ENCODE measurements at regions not wholly inside any gene's neighbourhood (a gene's known extent, or its start where the extent isn't known, plus 50 kb on each side); places are given as distances from the start of the nearest gene placed in this dataset.

GRCh38 chr2:144824306-144825080 lies 304.6 kb upstream of the ZEB2 start:
- Histone ChIP-seq H3K27ac (ENCODE audit: low read depth, low read length) (no peak overlapping the region), H3K27me3 (ENCODE audit: control insufficient read depth, insufficient read depth, low read length) (no peaks in the 10 kb centered on the region), H3K9ac (ENCODE audit: low read depth, low read length) (no peak overlapping the region), H3K36me3 (ENCODE audit: control insufficient read depth, insufficient read depth, low read length) (no peaks in the 10 kb centered on the region), H3K4me3 (ENCODE audit: low read depth, low read length) (no peak overlapping the region), H3K9me3 (ENCODE audit: control insufficient read depth, insufficient read depth, low read length) (no peaks in the 10 kb centered on the region), H3K4me1 (ENCODE audit: control insufficient read depth, insufficient read depth, low read length) (no peaks in the 10 kb centered on the region)

GRCh38 chr2:144822966-144823365 lies 303.0 kb upstream of the ZEB2 start:
- no peak overlapping the region for H3K9ac ChIP-seq (ENCODE audit: low read depth, low read length)
- no peaks in the 10 kb centered on the region for H3K36me3 ChIP-seq (ENCODE audit: control insufficient read depth, insufficient read depth, low read length)
- H3K4me3 ChIP-seq (ENCODE audit: low read depth, low read length), result no peak overlapping the region
- no peak overlapping the region for H3K27ac ChIP-seq (ENCODE audit: low read depth, low read length)
- H3K9me3 ChIP-seq (ENCODE audit: control insufficient read depth, insufficient read depth, low read length), result no peaks in the 10 kb centered on the region
- H3K4me1 ChIP-seq (ENCODE audit: control insufficient read depth, insufficient read depth, low read length), result no peaks in the 10 kb centered on the region
- no peaks in the 10 kb centered on the region for H3K27me3 ChIP-seq (ENCODE audit: control insufficient read depth, insufficient read depth, low read length)

GRCh38 chr2:144812288-144812687 lies 292.4 kb upstream of the ZEB2 start:
- Histone ChIP-seq H3K4me1 (ENCODE audit: control insufficient read depth, insufficient read depth, low read length) (peaks cover 6% of the 10 kb centered on the region; the same call in 1 of the 2 replicates), H3K27ac (ENCODE audit: low read depth, low read length) (no peak overlapping the region), H3K9me3 (ENCODE audit: control insufficient read depth, insufficient read depth, low read length) (no peaks in the 10 kb centered on the region), H3K36me3 (ENCODE audit: control insufficient read depth, insufficient read depth, low read length) (no peaks in the 10 kb centered on the region), H3K4me3 (ENCODE audit: low read depth, low read length) (no peak overlapping the region), H3K9ac (ENCODE audit: low read depth, low read length) (no peak overlapping the region), H3K27me3 (ENCODE audit: control insufficient read depth, insufficient read depth, low read length) (no peaks in the 10 kb centered on the region)

GRCh38 chr2:144801766-144802165 lies 281.8 kb upstream of the ZEB2 start:
- no peaks in the 10 kb centered on the region for H3K4me1 ChIP-seq (ENCODE audit: control insufficient read depth, insufficient read depth, low read length)
- H3K36me3 ChIP-seq (ENCODE audit: control insufficient read depth, insufficient read depth, low read length), result no peaks in the 10 kb centered on the region
- H3K4me3 ChIP-seq (ENCODE audit: low read depth, low read length), result no peak overlapping the region
- no peak overlapping the region for H3K9ac ChIP-seq (ENCODE audit: low read depth, low read length)
- H3K27ac ChIP-seq (ENCODE audit: low read depth, low read length), result no peak overlapping the region
- no peaks in the 10 kb centered on the region for H3K27me3 ChIP-seq (ENCODE audit: control insufficient read depth, insufficient read depth, low read length)
- H3K9me3 ChIP-seq (ENCODE audit: control insufficient read depth, insufficient read depth, low read length), result no peaks in the 10 kb centered on the region

- Histone ChIP-seq H3K4me1 (ENCODE audit: control insufficient read depth, insufficient read depth, low read length) (no peaks in the 10 kb centered on the region), H3K9ac (ENCODE audit: low read depth, low read length) (no peak overlapping the region), H3K9me3 (ENCODE audit: control insufficient read depth, insufficient read depth, low read length) (no peaks in the 10 kb centered on the region), H3K27me3 (ENCODE audit: control insufficient read depth, insufficient read depth, low read length) (no peaks in the 10 kb centered on the region), H3K36me3 (ENCODE audit: control insufficient read depth, insufficient read depth, low read length) (no peaks in the 10 kb centered on the region), H3K27ac (ENCODE audit: low read depth, low read length) (no peak overlapping the region), H3K4me3 (ENCODE audit: low read depth, low read length) (no peak overlapping the region)
Observed at GRCh38 chr2:144801325-144801724, 281.4 kb upstream of the ZEB2 start.

GRCh38 chr2:144798989-144799388 lies 279.1 kb upstream of the ZEB2 start:
- H3K4me1 ChIP-seq (ENCODE audit: control insufficient read depth, insufficient read depth, low read length), result no peaks in the 10 kb centered on the region
- H3K27ac ChIP-seq (ENCODE audit: low read depth, low read length), result no peak overlapping the region
- no peaks in the 10 kb centered on the region for H3K9me3 ChIP-seq (ENCODE audit: control insufficient read depth, insufficient read depth, low read length)
- no peaks in the 10 kb centered on the region for H3K27me3 ChIP-seq (ENCODE audit: control insufficient read depth, insufficient read depth, low read length)
- H3K36me3 ChIP-seq (ENCODE audit: control insufficient read depth, insufficient read depth, low read length), result no peaks in the 10 kb centered on the region
- no peak overlapping the region for H3K9ac ChIP-seq (ENCODE audit: low read depth, low read length)
- H3K4me3 ChIP-seq (ENCODE audit: low read depth, low read length), result no peak overlapping the region

- Histone ChIP-seq H3K27me3 (ENCODE audit: control insufficient read depth, insufficient read depth, low read length) (no peaks in the 10 kb centered on the region), H3K9ac (ENCODE audit: low read depth, low read length) (no peak overlapping the region), H3K9me3 (ENCODE audit: control insufficient read depth, insufficient read depth, low read length) (no peaks in the 10 kb centered on the region), H3K36me3 (ENCODE audit: control insufficient read depth, insufficient read depth, low read length) (no peaks in the 10 kb centered on the region), H3K27ac (ENCODE audit: low read depth, low read length) (no peak overlapping the region), H3K4me3 (ENCODE audit: low read depth, low read length) (no peak overlapping the region), H3K4me1 (ENCODE audit: control insufficient read depth, insufficient read depth, low read length) (no peaks in the 10 kb centered on the region)
Observed at GRCh38 chr2:144798034-144798433, 278.1 kb upstream of the ZEB2 start.

GRCh38 chr2:144796936-144797335 lies 277.0 kb upstream of the ZEB2 start:
- no peak overlapping the region for H3K27ac ChIP-seq (ENCODE audit: low read depth, low read length)
- no peak overlapping the region for H3K4me3 ChIP-seq (ENCODE audit: low read depth, low read length)
- H3K9me3 ChIP-seq (ENCODE audit: control insufficient read depth, insufficient read depth, low read length), result no peaks in the 10 kb centered on the region
- H3K9ac ChIP-seq (ENCODE audit: low read depth, low read length), result no peak overlapping the region
- H3K4me1 ChIP-seq (ENCODE audit: control insufficient read depth, insufficient read depth, low read length), result no peaks in the 10 kb centered on the region
- no peaks in the 10 kb centered on the region for H3K36me3 ChIP-seq (ENCODE audit: control insufficient read depth, insufficient read depth, low read length)
- H3K27me3 ChIP-seq (ENCODE audit: control insufficient read depth, insufficient read depth, low read length), result no peaks in the 10 kb centered on the region

- Histone ChIP-seq H3K9me3 (ENCODE audit: control insufficient read depth, insufficient read depth, low read length) (no peaks in the 10 kb centered on the region), H3K36me3 (ENCODE audit: control insufficient read depth, insufficient read depth, low read length) (no peaks in the 10 kb centered on the region), H3K4me3 (ENCODE audit: low read depth, low read length) (no peak overlapping the region), H3K27me3 (ENCODE audit: control insufficient read depth, insufficient read depth, low read length) (no peaks in the 10 kb centered on the region), H3K9ac (ENCODE audit: low read depth, low read length) (no peak overlapping the region), H3K4me1 (ENCODE audit: control insufficient read depth, insufficient read depth, low read length) (no peaks in the 10 kb centered on the region), H3K27ac (ENCODE audit: low read depth, low read length) (no peak overlapping the region)
Observed at GRCh38 chr2:144796164-144796563, 276.2 kb upstream of the ZEB2 start.

- no peak overlapping the region for H3K9ac ChIP-seq (ENCODE audit: low read depth, low read length)
- no peaks in the 10 kb centered on the region for H3K27me3 ChIP-seq (ENCODE audit: control insufficient read depth, insufficient read depth, low read length)
- H3K9me3 ChIP-seq (ENCODE audit: control insufficient read depth, insufficient read depth, low read length), result no peaks in the 10 kb centered on the region
- H3K4me3 ChIP-seq (ENCODE audit: low read depth, low read length), result no peak overlapping the region
- H3K27ac ChIP-seq (ENCODE audit: low read depth, low read length), result no peak overlapping the region
- no peaks in the 10 kb centered on the region for H3K36me3 ChIP-seq (ENCODE audit: control insufficient read depth, insufficient read depth, low read length)
- no peaks in the 10 kb centered on the region for H3K4me1 ChIP-seq (ENCODE audit: control insufficient read depth, insufficient read depth, low read length)
Observed at GRCh38 chr2:144785253-144785652, 265.3 kb upstream of the ZEB2 start.

- H3K27me3 ChIP-seq (ENCODE audit: control insufficient read depth, insufficient read depth, low read length), result no peaks in the 10 kb centered on the region
- no peaks in the 10 kb centered on the region for H3K9me3 ChIP-seq (ENCODE audit: control insufficient read depth, insufficient read depth, low read length)
- H3K9ac ChIP-seq (ENCODE audit: low read depth, low read length), result no peak overlapping the region
- H3K4me3 ChIP-seq (ENCODE audit: low read depth, low read length), result no peak overlapping the region
- H3K36me3 ChIP-seq (ENCODE audit: control insufficient read depth, insufficient read depth, low read length), result no peaks in the 10 kb centered on the region
- H3K27ac ChIP-seq (ENCODE audit: low read depth, low read length), result no peak overlapping the region
- H3K4me1 ChIP-seq (ENCODE audit: control insufficient read depth, insufficient read depth, low read length), result no peaks in the 10 kb centered on the region
Observed at GRCh38 chr2:144780983-144781382, 261.1 kb upstream of the ZEB2 start.

Measured in HUES48 (cell line).